DMS53 (cell line): ENCODE measurements at regions not wholly inside any gene's neighbourhood (a gene's known extent, or its start where the extent isn't known, plus 50 kb on each side); places are given as distances from the start of the nearest gene placed in this dataset.
"Not testable (repeated sequence)": the region's sequence is repeated elsewhere in the genome, so short reads cannot be mapped to it uniquely, and the experiment has no call there.

Source experiments
- DNase-seq: peaks from one replicate; lab custom pipeline; 2025; lab: John Stamatoyannopoulos, UW

DNA sequence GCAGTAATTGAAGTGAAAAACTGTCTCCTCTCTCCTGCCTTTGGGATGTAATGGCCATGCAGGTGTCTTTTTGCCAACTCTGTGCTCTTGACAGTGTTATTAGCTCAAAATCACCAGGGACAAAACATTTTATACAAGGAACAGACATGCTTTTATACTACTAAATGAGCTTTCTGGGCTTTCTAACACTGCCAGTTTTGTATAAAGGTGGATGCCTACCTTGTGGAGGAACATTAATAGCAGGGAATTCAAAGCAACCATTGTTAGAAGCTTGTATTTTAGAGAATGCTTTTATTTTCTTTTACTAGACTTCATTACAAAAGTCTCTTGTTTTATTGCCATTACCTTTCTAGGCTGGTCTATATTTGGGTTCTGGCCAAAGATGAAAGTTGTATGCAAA, 54.7 kb upstream of the ARSJ start:
- peak; percentile 25 for DNase-seq

DNA sequence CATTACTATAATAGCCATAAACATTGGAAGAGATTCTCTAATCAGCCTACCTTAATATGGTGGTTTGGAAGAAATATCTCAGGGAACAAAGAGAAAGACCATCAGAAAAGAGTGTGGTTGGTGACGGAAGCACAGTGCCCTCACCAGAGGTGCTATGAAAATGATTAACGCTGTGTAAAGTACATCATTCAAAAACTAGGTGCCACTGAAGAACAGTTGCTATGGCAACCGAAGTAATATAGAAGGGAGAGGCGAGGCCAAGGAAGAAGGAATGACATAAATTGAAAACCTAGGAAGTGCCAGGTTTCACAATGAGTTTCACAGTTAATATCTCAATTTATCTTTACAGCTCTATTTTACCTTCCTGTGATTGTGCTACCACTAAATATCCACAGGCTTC, 57.0 kb upstream of the ARSJ start:
- peak; percentile 94 for DNase-seq

DNA sequence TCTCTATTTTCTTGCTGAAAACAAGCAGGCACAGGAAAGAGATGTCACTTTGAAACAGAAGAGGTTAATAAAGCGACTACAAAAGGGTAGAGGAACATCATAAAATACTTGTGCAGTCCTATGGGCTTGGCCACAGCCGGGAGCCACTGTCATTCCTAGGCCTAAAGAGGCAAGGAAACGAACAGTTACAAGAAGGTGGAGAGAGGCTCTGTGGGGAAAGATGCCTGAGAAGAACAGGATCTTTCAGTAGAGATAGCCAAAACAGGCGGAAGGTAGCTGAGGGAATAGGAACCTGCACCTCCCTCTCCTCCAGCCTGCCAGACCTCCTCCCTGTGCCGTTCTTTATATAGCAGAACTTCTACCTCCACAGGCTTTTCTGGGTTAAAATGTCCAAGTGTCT, 57.4 kb upstream of the ARSJ start:
- DNase-seq: peak; percentile 52

DNA sequence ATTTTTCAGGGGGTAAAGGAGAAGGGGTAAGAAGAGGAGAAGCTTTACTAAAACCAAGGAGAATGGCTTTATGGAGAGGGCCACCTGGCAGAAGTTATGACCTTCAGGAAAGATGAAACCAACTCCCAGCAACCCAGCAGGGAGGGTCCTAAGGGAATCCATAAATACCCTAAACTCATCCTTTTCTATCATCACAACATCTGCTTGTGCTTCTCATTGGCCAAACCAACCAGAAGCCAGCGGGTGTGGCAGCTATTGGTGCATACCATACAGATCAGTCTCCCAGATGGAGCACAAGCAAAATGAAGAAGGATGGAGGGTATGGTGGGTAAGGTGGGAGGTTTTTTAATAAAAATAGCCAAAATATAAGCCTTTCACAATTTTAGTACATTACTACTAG, 58.5 kb upstream of the ARSJ start:
- DNase-seq: peak; percentile 15

DNA sequence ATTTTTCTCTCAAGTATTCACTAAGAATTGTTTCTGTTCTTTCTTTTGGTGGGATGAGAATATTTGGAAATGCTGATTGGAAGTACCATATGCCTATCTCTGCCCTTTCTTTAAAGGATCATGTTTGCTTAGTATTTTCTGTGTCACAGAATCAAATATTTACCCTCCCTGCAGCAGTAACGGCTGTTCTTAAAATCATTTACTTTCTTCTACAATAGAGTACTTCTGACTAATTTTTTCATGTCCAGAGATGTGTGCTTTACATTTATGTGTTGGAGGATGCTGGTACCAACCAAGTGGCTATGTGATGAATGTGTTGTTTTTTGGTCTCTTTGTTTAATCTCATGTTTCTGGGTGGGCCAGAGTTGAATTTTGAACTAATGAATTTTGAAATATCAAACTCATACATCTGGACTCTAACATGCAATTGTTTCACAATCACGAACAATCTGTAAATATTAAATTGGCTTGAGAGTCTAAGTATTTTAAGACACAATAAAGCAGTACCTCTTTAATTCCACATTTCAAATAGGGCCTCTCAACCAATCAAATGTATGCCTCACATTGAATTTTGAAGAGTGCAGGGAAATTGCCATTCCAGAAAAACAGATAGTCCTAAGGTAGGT, 59.4 kb upstream of the ARSJ start:
- peak; percentile 77 for DNase-seq

DNA sequence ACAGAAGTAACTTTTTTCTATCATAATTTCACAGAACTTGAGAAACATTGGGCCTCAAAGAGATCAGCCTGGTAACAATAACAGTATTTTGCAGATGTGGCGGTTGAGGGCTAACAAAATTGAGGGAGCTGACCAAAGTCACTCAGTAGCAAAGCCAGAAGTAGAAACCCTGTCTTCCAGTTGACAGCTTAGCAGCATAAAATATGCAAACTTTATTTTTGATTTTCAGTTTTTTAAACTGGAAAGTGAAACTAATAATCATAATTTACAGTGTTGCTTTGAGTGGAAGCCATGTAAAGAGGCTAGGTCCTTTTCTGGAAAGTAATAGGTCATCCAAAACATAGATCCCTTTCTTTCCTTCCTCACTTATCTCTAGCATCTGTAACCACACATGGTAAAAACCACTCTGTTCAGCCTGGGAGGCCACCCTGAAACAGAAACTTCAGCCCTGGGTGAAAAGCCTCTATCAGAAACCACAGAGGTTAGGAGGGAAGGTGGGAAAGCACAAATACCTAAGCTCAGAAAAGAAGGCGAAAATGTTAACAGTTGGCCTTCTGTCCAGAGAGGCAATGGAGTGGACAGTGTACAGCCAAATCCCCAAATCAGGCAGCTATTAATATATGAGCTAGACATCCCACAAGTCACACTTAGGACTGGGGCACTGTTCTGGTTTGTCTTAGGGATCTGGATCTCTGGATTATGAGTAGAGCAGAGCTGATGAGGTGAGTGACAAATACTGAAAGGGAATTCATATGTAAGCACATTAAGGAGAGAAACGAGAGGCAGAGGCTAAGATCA, 61.1 kb upstream of the ARSJ start:
- peak; percentile 6 for DNase-seq

DNA sequence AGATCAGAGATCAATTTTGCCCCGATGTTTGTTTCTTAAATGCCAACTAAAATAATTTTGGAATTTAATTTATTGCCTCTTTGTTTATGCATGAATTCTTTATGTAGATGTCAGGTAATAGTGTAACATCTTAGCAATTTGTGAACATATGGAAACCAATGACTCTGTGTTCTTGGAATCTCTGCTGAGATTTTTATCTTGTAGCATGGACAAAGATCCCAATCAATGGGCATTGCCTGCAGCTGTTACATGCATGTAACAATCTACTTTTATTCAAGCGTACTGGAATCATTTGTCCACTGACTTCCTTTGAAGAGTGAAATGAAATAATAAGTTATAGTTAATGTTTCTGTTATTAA, 61.6 kb upstream of the ARSJ start:
- no peak for DNase-seq

DNA sequence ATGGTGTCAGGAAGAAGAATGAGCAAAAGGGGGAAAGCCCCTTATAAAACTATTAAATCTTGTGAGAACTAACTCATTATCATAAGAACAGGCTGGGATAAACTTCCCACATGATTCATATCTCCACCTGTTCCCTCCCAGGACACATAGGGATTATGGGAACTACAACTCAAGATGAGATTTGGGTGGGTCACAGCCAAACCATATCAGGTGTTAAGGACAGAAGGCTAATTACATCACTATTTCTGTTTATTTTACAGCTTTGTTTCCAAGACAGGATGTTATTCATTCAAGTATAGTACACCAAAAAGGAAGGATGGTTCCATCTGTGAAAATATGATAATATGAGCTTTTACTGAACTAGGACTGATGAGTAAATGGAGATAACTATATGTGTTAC, 63.7 kb upstream of the ARSJ start:
- DNase-seq: peak; percentile 25

DNA sequence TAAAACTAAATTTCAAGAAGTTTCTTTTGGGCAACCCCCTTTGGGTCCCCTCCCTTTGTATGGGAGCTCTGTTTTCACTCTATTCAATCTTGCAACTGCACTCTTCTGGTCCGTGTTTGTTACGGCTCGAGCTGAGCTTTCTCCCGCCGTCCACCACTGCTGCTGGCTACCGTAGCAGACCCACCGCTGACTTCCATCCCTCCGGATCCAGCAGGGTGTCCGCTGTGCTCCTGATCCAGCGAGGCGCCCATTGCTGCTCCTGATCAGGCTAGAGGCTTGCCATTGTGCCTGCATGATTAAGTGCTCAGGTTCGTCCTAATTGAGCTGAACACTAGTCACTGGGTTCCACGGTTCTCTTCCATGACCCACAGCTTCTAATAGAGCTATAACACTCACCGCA, 64.9 kb upstream of the ARSJ start:
- DNase-seq: not testable (repeated sequence)

DNA sequence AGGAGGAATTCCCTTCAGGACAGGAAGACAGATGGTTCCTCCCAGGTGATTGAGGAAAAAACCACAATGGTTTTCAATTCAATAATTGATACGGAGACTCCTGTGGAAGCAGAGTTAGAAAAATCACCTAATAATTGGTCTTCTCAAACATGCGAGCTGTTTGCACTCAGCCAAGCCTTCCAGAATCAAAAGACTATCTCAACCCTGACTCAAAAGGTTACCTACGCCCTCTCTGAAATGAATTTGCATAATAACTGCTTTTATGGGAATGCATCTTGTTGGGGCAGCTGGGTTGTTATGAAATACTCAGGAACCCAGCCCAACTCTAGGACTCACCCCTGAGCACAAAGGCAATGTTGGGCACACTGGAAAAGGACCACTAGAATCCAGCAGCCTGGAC, 66.9 kb upstream of the ARSJ start:
- no peak for DNase-seq

DNA sequence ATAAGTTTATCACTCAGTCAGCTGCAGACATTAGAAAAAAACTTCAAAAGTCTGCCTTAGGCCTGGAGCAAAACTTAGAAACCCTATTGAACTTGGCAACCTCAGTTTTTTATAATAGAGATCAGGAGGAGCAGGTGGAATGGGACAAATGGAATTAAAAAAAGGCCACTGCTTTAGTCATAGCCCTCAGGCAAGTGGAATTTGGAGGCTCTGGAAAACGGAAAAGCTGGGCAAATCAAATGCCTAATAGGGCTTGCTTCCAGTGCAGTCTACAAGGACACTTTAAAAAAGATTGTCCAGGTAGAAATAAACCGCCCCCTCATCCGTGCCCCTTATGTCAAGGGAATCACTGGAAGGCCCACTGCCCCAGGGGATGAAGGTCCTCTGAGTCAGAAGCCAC, 68.7 kb upstream of the ARSJ start:
- not testable (repeated sequence) for DNase-seq

DNA sequence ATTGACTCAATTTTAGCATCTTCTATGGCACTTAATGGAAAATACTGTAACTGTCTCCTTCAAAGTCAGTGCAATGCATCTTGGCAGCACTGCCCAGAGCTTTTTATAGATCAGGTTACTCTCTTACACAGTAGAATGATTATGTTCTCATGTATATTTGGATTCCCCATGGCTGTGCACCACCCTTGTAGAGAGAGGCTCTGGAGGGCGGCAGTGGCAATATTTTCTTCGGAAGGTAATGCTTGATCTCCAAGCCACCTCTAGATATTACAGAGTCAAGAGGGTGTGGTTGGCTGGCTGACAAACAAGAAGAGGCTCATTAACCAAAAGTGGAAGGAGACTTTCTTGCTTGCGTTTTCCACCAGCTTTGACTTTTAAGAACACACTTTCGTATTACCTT, 72.8 kb upstream of the ARSJ start:
- no peak for DNase-seq

DNA sequence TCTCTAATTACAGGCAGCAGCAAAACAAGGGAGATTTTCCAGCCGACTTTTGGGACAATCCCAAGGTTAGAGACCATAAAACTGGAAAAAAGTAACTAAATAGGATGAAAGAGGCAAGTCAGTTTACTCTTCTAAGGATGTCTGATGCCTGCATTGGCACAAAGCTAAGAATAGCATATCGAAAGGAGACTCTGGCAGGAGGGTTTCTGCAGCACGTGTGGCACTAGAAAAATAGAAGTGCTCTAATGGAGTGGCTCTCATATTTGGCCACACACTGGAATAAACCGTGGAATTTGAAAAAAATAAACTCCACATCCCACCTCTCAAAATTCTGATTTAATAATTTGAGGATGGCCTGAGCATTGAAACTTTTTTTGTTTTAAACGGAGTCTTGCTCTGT, 77.2 kb upstream of the ARSJ start:
- no peak for DNase-seq

DNA sequence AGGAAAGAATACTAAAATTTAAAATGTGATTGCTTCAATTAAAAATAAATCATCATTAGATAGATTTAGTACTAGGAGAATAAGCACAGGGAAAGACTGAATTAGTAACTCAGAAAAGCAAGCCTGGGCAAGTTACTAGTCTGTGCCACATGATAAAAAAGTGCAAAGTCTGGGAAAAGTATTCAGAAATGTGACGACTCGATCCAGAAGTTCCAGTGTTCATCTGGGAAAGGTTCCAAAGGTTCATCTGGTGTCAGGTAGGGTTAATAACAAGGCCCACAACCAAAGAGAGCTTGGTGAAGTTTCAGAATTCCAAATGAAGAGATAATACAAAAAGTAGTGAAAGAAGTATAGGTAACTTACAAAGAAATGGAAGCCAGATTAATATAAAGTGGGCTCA, 78.3 kb upstream of the ARSJ start:
- DNase-seq: no peak

DNA sequence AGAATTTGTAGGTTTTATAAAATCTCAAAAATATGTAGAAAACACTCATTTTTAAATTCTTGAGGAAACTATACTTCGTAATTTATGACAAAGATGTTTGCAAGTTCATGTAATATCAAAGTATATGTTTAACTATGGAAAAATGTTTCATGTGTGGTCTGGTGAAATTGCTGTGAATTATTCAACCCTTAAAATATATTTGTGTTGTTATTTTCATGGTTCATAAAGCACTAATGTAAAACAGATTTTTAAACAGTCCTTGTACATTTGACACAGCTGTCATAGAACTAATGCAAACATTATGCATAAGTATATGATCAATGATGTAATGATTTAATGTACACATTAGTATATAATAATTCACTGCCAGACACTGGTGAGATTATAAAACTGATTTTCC, 83.1 kb upstream of the ARSJ start:
- DNase-seq: no peak

DNA sequence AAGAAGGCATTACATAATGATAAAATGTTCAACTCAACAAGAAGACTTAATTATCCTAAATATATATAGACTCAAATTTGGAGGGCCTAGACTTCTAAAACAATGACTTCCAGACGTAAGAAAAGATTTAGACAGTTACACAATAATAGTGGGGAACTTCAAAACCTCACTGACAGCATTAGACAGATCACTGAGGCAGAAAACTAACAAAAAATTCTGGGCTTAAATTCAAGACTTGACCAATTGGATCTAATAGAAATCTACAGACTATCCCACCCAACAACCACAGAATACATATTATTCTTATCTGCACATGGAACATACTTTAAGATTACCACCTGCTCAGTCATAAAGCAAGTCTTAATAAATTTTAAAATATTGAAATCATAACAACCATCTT, 93.3 kb upstream of the ARSJ start:
- DNase-seq: no peak

DNA sequence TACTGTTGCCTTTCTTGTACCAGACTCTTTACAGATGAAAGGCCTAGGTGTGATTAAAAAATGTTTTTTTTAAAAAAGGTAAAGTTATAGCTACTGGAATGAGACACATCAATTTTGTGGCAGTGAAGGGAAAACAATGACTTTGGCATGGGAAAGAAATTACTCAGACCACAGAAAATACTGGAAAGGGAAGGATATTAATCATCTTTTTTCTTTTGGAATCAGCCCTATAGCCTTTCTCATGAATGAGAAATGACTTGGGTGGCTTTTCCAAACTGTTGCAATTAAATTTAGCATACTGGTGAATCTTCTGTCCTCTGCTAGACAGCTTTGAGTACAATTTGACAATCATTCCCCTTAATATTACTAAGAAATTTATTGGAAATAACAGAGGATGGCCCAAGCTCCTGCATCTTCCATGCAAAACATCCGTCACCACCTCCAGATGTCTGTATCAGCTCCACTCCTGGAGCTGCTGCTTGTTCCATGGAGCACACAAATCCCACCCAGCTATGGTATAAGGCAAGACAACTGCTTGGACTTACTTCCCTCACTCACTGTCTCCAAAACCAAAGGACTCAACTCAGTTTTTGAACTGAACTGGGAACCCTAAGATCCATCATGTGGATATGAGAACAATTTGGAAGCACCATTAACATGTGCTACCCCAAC, 97.6 kb upstream of the ARSJ start:
- DNase-seq: no peak

DNA sequence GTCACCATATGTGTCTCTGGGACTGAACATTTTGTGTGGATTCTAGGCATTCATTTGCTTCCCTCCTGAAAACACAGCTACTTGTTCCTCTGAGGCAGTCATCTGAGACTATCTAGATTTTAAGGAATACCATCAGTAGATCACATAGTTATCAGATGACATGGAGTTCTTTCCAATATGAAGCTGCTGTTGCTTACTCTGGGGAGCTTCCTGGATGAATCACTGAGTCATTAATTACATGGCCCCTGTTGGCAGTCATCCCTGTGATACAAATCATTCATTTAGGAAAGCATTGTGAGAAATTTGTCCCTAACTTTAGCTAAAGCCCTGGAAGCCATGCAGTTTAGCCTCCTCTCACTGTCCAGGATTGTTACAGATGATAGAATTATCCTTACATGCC, 98.2 kb upstream of the ARSJ start:
- DNase-seq: peak; percentile 11

DNA sequence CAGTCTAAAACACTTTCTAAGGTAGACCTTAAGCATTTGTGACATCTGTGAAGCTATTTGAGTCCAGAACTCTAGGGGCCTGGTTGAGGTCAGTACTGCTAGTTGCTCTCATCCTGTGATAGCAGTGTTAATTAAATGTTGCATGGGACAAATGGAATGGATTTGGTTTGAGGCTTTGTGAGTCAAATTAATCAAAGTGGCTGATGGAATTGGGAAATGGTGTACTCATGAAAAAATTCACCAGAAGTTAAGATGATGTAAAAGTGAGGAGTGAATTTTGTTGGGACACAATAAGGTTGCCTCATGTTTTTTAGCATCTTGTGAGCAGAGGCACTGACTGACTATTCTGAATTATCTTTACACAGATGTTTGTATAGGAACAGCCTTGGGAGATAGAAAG, 99.2 kb upstream of the ARSJ start:
- DNase-seq: no peak

DNA sequence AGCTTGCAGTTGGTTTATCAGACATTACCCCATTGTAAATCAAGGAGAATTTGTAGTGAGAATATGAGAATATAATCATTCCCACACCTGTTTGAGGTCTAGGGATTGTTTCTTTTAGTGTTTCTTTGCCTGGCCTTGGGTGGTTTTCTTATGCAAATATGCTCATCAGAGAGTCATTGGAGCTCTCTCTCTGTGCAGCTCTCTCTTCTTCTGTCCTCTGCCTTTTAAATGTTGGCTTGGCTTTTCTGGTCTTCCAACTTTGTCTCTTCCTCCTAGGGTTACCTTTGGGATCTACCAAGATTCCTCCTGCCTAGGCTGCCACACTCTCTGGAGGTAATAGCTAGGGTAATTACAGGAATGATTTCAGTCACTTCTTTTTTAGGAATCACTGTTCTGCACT, 102.3 kb upstream of the ARSJ start:
- DNase-seq: no peak

DNA sequence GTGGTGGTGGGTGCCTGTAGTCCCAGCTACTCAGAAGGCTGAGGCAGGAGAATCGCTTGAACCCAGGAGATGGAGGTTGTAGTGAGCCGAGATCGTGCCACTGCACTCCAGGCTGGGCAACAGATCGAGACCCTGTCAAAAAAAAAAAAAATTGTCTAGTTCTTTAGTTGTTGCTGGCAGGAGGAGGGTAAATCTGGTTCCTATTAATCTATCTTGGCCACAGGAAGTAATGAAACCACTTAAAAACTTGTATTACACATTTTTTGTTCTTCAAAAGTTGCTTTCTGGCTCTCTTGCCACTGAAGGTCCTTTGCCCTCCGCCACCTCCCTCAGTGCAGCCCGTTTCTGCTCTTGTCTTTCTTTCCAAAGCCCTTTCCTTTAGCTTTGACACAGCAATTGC, 102.9 kb upstream of the ARSJ start:
- no peak for DNase-seq

DNA sequence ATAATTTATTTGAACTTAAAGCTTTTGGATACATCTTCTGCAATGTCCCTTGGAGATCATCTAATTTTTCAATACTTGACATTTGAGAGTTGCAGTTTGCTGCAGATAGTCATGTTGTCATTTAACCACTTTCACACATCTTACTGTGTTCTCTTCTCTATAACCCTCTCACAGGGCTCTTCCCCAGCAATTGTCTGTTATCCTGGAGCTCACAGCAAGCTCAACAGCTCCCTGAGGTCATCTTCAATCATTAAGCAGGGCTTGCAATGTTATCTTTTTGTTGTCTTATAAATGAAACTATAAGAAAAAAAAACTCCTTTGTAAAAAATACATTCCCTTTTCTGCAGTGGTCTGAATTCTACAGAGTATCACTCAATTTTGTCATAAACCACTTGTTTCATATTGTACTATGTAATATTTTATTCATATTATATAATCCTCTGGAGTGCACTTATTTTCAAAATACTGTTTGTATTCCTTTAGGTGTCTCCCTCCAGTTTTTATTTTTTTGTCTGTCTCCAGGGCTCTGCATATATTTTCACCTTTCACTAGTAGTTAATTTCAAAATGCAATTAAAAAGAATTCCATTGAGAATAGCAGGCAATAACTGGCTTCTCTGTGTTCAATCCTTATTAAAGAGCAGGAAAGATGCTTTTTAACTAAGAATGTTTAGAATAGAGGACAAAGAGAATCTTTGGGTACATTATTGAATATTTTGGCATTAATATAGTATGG, 106.3 kb upstream of the ARSJ start:
- no peak for DNase-seq
